H1 (cell line): ENCODE measurements at regions not wholly inside any gene's neighbourhood (a gene's known extent, or its start where the extent isn't known, plus 50 kb on each side); places are given as distances from the start of the nearest gene placed in this dataset.

Experiments used
- CTCF ChIA-PET: fragments of 300-600 bp; sonication (Branson Sonifier 250); formaldehyde crosslinking; loops from one replicate; lab custom pipeline; 2021; ENCODE audit not compliant: partially characterized antibody; lab: Charles Lee
- POLR2A ChIA-PET: fragments of 300-600 bp; sonication (Branson Sonifier 250); formaldehyde crosslinking; loops from one replicate; lab custom pipeline; 2021; ENCODE audit warnings: inconsistent platforms; ENCODE audit not compliant: partially characterized antibody; lab: Charles Lee
- DNase-seq, 2 experiments: peaks; one replicate each; pipeline versions ENCODE4 v3.0.0 to v3.0.0-alpha.2; 2010 to 2022; ENCODE audit warnings: low spot score in 2 of 2, low read depth in 1 of 2, mixed read lengths in 1 of 2
- FAIRE-seq: peaks from 2 replicates; lab custom pipeline; 2011; peaks lifted over from hg19 to GRCh38; lab: Jason Lieb, UNC
- H2AFZ ChIP-seq: 2 replicates; pipeline ENCODE4 v1.8.1; 2012; ENCODE audit warnings: low read length, inconsistent platforms
- H2AK5ac ChIP-seq: 2 replicates; pipeline ENCODE4 v1.6.1; 2013; ENCODE audit warnings: low read depth, low read length
- H2BK120ac ChIP-seq: replicated peaks from 2 replicates; pipeline ENCODE3; 2013; ENCODE audit warnings: low read depth, low read length, inconsistent platforms
- H2BK12ac ChIP-seq: 2 replicates; pipeline ENCODE4 v1.6.1; 2013; ENCODE audit warnings: low read depth, low read length
- H2BK15ac ChIP-seq: 2 replicates; pipeline ENCODE4 v1.6.1; 2013; ENCODE audit warnings: low read length
- H2BK20ac ChIP-seq: 2 replicates; pipeline ENCODE4 v1.6.1; 2013; ENCODE audit warnings: low read length
- H2BK5ac ChIP-seq: 2 replicates; pipeline ENCODE4 v1.6.1; 2013; ENCODE audit warnings: low read depth, low read length
- H3K14ac ChIP-seq: 2 replicates; pipeline ENCODE4 v1.6.1; 2013; ENCODE audit warnings: inconsistent platforms; ENCODE audit not compliant: insufficient read length
- H3K18ac ChIP-seq: 2 replicates; pipeline ENCODE4 v1.6.1; 2013; ENCODE audit warnings: low read length; ENCODE audit errors: extremely low read depth
- H3K23ac ChIP-seq: 2 replicates; pipeline ENCODE4 v1.6.1; 2013; ENCODE audit warnings: inconsistent platforms; ENCODE audit not compliant: insufficient read length
- H3K23me2 ChIP-seq: 2 replicates; pipeline ENCODE4 v1.6.1; 2013; ENCODE audit warnings: low read depth, low read length
- H3K27ac ChIP-seq: 2 replicates; pipeline ENCODE4 v1.6.1; 2011; ENCODE audit warnings: low read depth, low read length, inconsistent platforms
- H3K27me3 ChIP-seq, 4 experiments: replicated peaks in 1 of 4; 1 replicate in 1 of 4; 2 replicates in 3 of 4; pipeline versions ENCODE4 v1.6.1 to v1.8.1; 2011 to 2013; ENCODE audit warnings: low read length in 3 of 4, mild to moderate bottlenecking in 3 of 4, inconsistent platforms in 2 of 4, mixed read lengths in 2 of 4, moderate library complexity in 1 of 4; ENCODE audit not compliant: control insufficient read depth in 3 of 4, insufficient read depth in 3 of 4; ENCODE audit errors: extremely low read depth in 1 of 4
- H3K36me3 ChIP-seq, 4 experiments: 2 replicates each; pipeline versions ENCODE4 v1.6.1 to v1.8.1; 2011 to 2013; ENCODE audit warnings: mild to moderate bottlenecking in 4 of 4, low read length in 3 of 4, moderate library complexity in 2 of 4, control low read depth in 1 of 4, inconsistent platforms in 1 of 4; ENCODE audit not compliant: insufficient read depth in 4 of 4, control insufficient read depth in 2 of 4
- H3K4ac ChIP-seq: replicated peaks from 2 replicates; pipeline ENCODE3; 2013; ENCODE audit warnings: low read length, low read depth, mixed read lengths, inconsistent platforms; ENCODE audit not compliant: insufficient read length
- H3K4me1 ChIP-seq, 4 experiments: replicated peaks in 1 of 4; 1 replicate in 1 of 4; 2 replicates in 3 of 4; pipeline versions ENCODE4 v1.6.1 to v1.8.1; 2011 to 2013; ENCODE audit warnings: low read length in 3 of 4, inconsistent platforms in 2 of 4, mixed read lengths in 1 of 4; ENCODE audit not compliant: insufficient read depth in 4 of 4, control insufficient read depth in 3 of 4
- H3K4me2 ChIP-seq, 2 experiments: 2 replicates each; pipeline versions ENCODE4 v1.6.1 to v1.8.1; 2011 to 2013; ENCODE audit warnings: low read depth in 2 of 2, low read length in 2 of 2, control low read depth in 1 of 2, inconsistent platforms in 1 of 2, mild to moderate bottlenecking in 1 of 2; ENCODE audit not compliant: insufficient read depth in 1 of 2
- H3K4me3 ChIP-seq, 4 experiments: fragments of 200-600, 300-600 bp in 1 of 4; sonication (generic), shearing (Covaris generic), sonication (Bioruptor Twin) in 1 of 4; 2 replicates each; pipeline versions ENCODE4 v1.5.1 to v1.8.1; 2011 to 2016; ENCODE audit warnings: low read length in 4 of 4, low read depth in 3 of 4, control low read depth in 2 of 4, inconsistent platforms in 2 of 4, mild to moderate bottlenecking in 2 of 4, mixed read lengths in 1 of 4, moderate library complexity in 1 of 4; ENCODE audit not compliant: insufficient read depth in 2 of 4; ENCODE audit errors: extremely low read depth in 1 of 4
- H3K56ac ChIP-seq: replicated peaks from 2 replicates; pipeline ENCODE3; 2013; ENCODE audit warnings: low read depth, mild to moderate bottlenecking, mixed read lengths, low read length, inconsistent platforms; ENCODE audit not compliant: insufficient read length
- H3K79me1 ChIP-seq: 2 replicates; pipeline ENCODE4 v1.6.1; 2013; ENCODE audit warnings: low read depth, low read length, control low read depth
- H3K79me2 ChIP-seq, 2 experiments: 2 replicates each; pipeline versions ENCODE4 v1.6.1 to v1.8.1; 2012 to 2013; ENCODE audit warnings: low read length in 2 of 2, mild to moderate bottlenecking in 2 of 2, inconsistent platforms in 1 of 2; ENCODE audit not compliant: insufficient read depth in 2 of 2, control insufficient read depth in 1 of 2
- H3K9ac ChIP-seq, 4 experiments: replicated peaks in 1 of 4; 1 replicate in 1 of 4; 2 replicates in 3 of 4; pipeline versions ENCODE4 v1.6.1 to v1.8.1; 2011 to 2013; ENCODE audit warnings: low read depth in 3 of 4, low read length in 3 of 4, control low read depth in 2 of 4, mild to moderate bottlenecking in 2 of 4, moderate library complexity in 2 of 4, inconsistent platforms in 1 of 4; ENCODE audit errors: extremely low read depth in 1 of 4
- H3K9me3 ChIP-seq, 2 experiments: 2 replicates each; pipeline versions ENCODE4 v1.6.1 to v1.8.1; 2012 to 2013; ENCODE audit warnings: mild to moderate bottlenecking in 2 of 2, moderate library complexity in 2 of 2, control low read depth in 1 of 2, inconsistent platforms in 1 of 2, low read depth in 1 of 2, low read length in 1 of 2, mixed read lengths in 1 of 2; ENCODE audit not compliant: insufficient read depth in 2 of 2
- H4K20me1 ChIP-seq, 2 experiments: replicated peaks in 1 of 2; 2 replicates each; pipeline versions ENCODE3 to v1.8.1; 2011 to 2013; ENCODE audit warnings: inconsistent platforms in 2 of 2, low read length in 2 of 2, mild to moderate bottlenecking in 1 of 2; ENCODE audit not compliant: insufficient read depth in 2 of 2, control insufficient read depth in 1 of 2
- H4K5ac ChIP-seq: 2 replicates; pipeline ENCODE4 v1.6.1; 2013; ENCODE audit warnings: low read length, low read depth, mixed read lengths, inconsistent platforms; ENCODE audit not compliant: insufficient read length
- H4K8ac ChIP-seq: 2 replicates; pipeline ENCODE4 v1.8.0; 2013; ENCODE audit warnings: mild to moderate bottlenecking, moderate library complexity, low read length, inconsistent platforms; ENCODE audit not compliant: insufficient read depth; ENCODE audit errors: extremely low read depth
- H4K91ac ChIP-seq: replicated peaks from 2 replicates; pipeline ENCODE3; 2013; ENCODE audit warnings: low read length, mixed read lengths, inconsistent platforms; ENCODE audit not compliant: insufficient read length
- CTCF ChIP-seq, 3 experiments: IDR thresholded peaks; 1 replicate in 2 of 3; 2 replicates in 1 of 3; pipeline versions ENCODE4 v1.5.1 to v1.6.1; 2011; ENCODE audit warnings: low read length in 3 of 3, mild to moderate bottlenecking in 3 of 3, inconsistent platforms in 2 of 3, low read depth in 1 of 3, moderate library complexity in 1 of 3; ENCODE audit not compliant: insufficient read depth in 1 of 3; ENCODE audit errors: control extremely low read depth in 1 of 3
- RAD21 ChIP-seq, 2 experiments: IDR thresholded peaks in 1 of 2; conservative IDR thresholded peaks in 1 of 2; 2 replicates each; pipeline ENCODE4 v1.6.1; 2011; ENCODE audit warnings: low read depth in 2 of 2, low read length in 2 of 2, improper control_type of control experiment in 1 of 2, inconsistent platforms in 1 of 2, mild to moderate bottlenecking in 1 of 2, moderate library complexity in 1 of 2
- SIN3A ChIP-seq, 2 experiments: IDR thresholded peaks in 1 of 2; conservative IDR thresholded peaks in 1 of 2; 2 replicates each; pipeline ENCODE4 v1.6.1; 2011 to 2012; ENCODE audit warnings: low read length in 2 of 2, improper control_type of control experiment in 1 of 2, low read depth in 1 of 2, mild to moderate bottlenecking in 1 of 2
- WGBS, 2 experiments: shearing (Covaris generic) in 1 of 2; methylation state at CpG; one replicate each; pipeline versions ENCODE4 v1.1.6 to v1.1.7; 2013 to 2015; ENCODE audit warnings: low lambda C conversion rate in 2 of 2, mixed read lengths in 2 of 2, inconsistent platforms in 1 of 2, low coverage in 1 of 2, missing lambda C conversion rate in 1 of 2; ENCODE audit not compliant: insufficient replicate concordance in 2 of 2, insufficient coverage in 1 of 2, insufficient read length in 1 of 2; ENCODE audit errors: extremely low coverage in 1 of 2, missing lambda C conversion rate in 1 of 2; 5-methylcytosine and 5-hydroxymethylcytosine counted together

DNA sequence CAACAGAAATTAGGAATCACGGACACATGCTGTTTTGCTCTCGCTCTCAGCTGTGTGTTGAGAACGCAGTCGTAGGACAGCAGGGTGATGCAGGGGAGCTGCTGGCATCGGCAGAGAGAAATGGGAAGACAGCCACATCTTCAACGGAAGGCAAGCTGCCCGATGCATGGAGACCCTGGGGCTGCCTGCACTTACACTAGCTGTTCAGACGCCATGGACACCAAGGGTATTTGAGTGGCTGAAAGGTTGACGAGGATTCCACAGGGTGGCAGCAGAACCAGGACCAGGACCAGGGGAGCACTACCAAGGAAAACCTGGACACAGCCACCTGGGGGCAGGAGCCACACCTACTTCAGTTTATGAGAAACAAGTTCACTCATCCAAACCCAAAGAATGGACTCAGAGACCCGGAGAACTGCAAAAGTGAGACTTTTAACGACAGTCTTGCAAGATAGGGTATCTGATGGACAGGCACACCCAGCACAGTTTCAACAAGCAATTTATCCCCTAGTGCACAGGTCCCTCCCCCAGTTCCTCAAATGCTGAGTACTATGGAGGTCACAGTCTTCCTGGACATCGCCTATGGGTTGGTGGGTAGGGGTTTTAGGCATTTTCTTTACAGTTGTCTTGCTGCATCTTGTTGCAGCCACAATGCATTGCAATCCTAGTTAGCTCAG lies 56.3 kb upstream of the ENTPD6 start:
- Histone ChIP-seq H3K79me1 (no peaks in the 10 kb centered on the region), H3K23me2 (no peaks in the 10 kb centered on the region; the same call in 1 of the 2 replicates), H2BK20ac (no peak overlapping the region), H4K5ac (no peak overlapping the region), H3K27ac (no peak overlapping the region), H4K8ac (no peak overlapping the region), H2BK120ac (no peak overlapping the region), H4K91ac (no peak overlapping the region), H2BK12ac (no peak overlapping the region), H3K4me3 (no peak overlapping the region), H3K36me3 (no peaks in the 10 kb centered on the region), H2BK15ac (no peak overlapping the region), H2AK5ac (no peak overlapping the region), H3K4ac (no peak overlapping the region), H3K18ac (no peak overlapping the region), H3K56ac (no peak overlapping the region), H3K9me3 (no peaks in the 10 kb centered on the region), H4K20me1 (no peaks in the 10 kb centered on the region), H3K14ac (no peak overlapping the region), H3K79me2 (no peaks in the 10 kb centered on the region), H3K27me3 (no peaks in the 10 kb centered on the region), H2BK5ac (no peak overlapping the region), H2AFZ (no peak overlapping the region), H3K23ac (no peak overlapping the region), H3K9ac (no peak overlapping the region), H3K4me2 (no peak overlapping the region), H3K4me1 (no peaks in the 10 kb centered on the region)
- DNase-seq = no peak
- 90% methylated on average over 12 of the region's 12 CpGs; no CpG with 5 or more reads in 1 of the 2 experiments for WGBS, 2 experiments
- POLR2A ChIA-PET = no interaction called here
- FAIRE-seq = no peak
- TF ChIP-seq CTCF (IDR thresholded peaks at IDR 0.05; ENCODE audit: control extremely low read depth in 1 of 3, insufficient read depth in 1 of 3, low read depth in 1 of 3, low read length in 3 of 3) (peak; percentile 34 to 84 (median 48)), SIN3A (conservative IDR thresholded peaks at IDR 0.05 in 1 of 2, IDR thresholded peaks at IDR 0.05 in 1 of 2; ENCODE audit: low read depth in 1 of 2, low read length in 2 of 2) (no peak), RAD21 (IDR thresholded peaks at IDR 0.05 in 1 of 2, conservative IDR thresholded peaks at IDR 0.05 in 1 of 2; ENCODE audit: low read depth in 2 of 2, low read length in 2 of 2) (peak; percentile 36 to 54; a peak in 3 of 4 replicates)
- CTCF ChIA-PET = interaction anchor here (0.6 to 2.7 kb wide), 10 partner anchors 9 to 61 kb away, joined by 3 to 17 read pairs (median 4); no protein-coding TSS in a partner anchor
